ENCODE measurements at regions not wholly inside any gene's neighbourhood (a gene's known extent, or its start where the extent isn't known, plus 50 kb on each side); places are given as distances from the start of the nearest gene placed in this dataset.

DNA sequence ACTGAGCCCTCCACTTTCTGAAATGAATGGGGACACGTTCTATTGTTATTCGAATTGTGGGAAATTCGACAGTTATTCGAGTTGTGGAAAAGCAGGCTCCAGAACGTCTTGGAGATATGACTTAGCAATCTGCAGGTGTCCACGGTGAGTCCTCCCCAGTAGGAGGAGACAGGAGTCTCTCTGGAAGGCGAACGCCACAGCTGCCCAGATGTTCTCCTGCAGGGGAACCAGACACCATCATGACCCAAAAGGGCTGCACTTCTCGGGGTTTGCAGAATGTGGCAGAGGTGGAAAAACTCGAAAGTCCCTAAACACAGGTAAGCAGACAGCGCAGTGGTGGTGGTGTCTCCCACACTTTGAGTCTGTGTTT is 363.6 kb upstream of the SFSWAP start:
- TF ChIP-seq EP300 (conservative IDR thresholded peaks at IDR 0.05; ENCODE audit: poor library complexity, severe bottlenecking) = no peak
- no peak for TF ChIP-seq POLR2AphosphoS5 (IDR thresholded peaks at IDR 0.05)
- no peak for TF ChIP-seq CTCF (IDR thresholded peaks at IDR 0.05; ENCODE audit: poor library complexity, severe bottlenecking)
- TF ChIP-seq EZH2 (IDR thresholded peaks at IDR 0.05; ENCODE audit: borderline replicate concordance, insufficient read depth, low read length, poor library complexity, severe bottlenecking) = no peak
- TF ChIP-seq RAD21 (conservative IDR thresholded peaks at IDR 0.05) = no peak
- TF ChIP-seq TAF1 (IDR thresholded peaks at IDR 0.05; ENCODE audit: low read depth) = no peak

Data from neural cell (in vitro differentiated cells).